Lower leg skin (tissue), 3 donors: ENCODE measurements at regions not wholly inside any gene's neighbourhood (a gene's known extent, or its start where the extent isn't known, plus 50 kb on each side); places are given as distances from the start of the nearest gene placed in this dataset.

Experiments used
- POLR2A ChIP-seq, 2 donors: fragments of 450-650 bp; IDR thresholded peaks; one replicate each; pipeline ENCODE4 v1.6.1; 2016 to 2017; ENCODE audit warnings: antibody characterized with exemption in 2 of 2, mild to moderate bottlenecking in 1 of 2, moderate library complexity in 1 of 2
- TF ChIP-seq, protein P1 (sequence below), 3 donors: fragments of 450-650 bp; IDR thresholded peaks; one replicate each; pipeline ENCODE4 v1.5.1; 2016; ENCODE audit warnings: antibody characterized with exemption in 3 of 3, mild to moderate bottlenecking in 3 of 3, moderate library complexity in 2 of 3

DNA sequence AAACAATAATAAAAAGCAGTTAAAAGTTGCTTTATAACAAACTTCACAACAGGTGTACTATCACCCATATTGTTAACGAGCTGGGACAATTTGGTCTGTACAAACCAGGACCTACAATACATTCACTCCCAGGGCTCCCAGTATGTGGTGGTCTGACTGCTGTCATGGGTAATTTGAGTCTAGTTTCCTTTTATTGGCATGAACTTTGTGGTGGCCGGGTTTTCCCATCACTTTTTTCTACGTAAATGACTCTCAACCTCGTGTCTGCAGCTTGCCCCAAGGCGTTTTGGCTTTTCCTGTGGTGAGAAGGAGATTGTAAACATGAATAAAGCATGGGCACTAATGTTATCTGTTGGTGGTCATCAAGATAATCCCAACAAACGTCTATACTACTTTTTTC, 118.7 kb upstream of the CDK6 start:
- no peak for TF ChIP-seq POLR2A (IDR thresholded peaks at IDR 0.05)
- TF ChIP-seq, protein P1, sequence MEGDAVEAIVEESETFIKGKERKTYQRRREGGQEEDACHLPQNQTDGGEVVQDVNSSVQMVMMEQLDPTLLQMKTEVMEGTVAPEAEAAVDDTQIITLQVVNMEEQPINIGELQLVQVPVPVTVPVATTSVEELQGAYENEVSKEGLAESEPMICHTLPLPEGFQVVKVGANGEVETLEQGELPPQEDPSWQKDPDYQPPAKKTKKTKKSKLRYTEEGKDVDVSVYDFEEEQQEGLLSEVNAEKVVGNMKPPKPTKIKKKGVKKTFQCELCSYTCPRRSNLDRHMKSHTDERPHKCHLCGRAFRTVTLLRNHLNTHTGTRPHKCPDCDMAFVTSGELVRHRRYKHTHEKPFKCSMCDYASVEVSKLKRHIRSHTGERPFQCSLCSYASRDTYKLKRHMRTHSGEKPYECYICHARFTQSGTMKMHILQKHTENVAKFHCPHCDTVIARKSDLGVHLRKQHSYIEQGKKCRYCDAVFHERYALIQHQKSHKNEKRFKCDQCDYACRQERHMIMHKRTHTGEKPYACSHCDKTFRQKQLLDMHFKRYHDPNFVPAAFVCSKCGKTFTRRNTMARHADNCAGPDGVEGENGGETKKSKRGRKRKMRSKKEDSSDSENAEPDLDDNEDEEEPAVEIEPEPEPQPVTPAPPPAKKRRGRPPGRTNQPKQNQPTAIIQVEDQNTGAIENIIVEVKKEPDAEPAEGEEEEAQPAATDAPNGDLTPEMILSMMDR (IDR thresholded peaks at IDR 0.05), result no peak
